GM18861 (cell line): ENCODE measurements at regions not wholly inside any gene's neighbourhood (a gene's known extent, or its start where the extent isn't known, plus 50 kb on each side); places are given as distances from the start of the nearest gene placed in this dataset.

Source experiments
- ATAC-seq: cut with Tn5 transposase; IDR thresholded peaks from one replicate; pipeline ENCODE4 v1.9.1; 2021; ENCODE audit not compliant: unreplicated experiment

DNA sequence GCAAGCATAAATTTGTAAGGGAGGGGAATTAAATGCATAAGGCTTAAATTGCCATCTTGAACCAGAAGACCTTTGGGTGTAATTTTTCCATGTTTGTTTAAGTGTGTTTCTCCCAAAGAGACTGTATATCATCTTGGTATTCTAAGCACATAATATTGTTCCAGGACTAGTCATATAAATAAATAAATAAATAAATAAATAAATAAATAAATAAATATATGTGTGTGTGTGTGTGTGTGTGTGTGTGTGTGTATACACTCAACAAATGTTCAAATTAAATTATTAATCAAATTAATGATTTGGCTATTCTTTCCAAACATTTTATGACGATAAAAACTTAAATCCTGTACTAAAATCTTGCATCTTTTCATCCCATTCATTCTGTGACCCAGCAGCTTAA is 867.8 kb upstream of the KLHL29 start:
- ATAC-seq, result no peak

DNA sequence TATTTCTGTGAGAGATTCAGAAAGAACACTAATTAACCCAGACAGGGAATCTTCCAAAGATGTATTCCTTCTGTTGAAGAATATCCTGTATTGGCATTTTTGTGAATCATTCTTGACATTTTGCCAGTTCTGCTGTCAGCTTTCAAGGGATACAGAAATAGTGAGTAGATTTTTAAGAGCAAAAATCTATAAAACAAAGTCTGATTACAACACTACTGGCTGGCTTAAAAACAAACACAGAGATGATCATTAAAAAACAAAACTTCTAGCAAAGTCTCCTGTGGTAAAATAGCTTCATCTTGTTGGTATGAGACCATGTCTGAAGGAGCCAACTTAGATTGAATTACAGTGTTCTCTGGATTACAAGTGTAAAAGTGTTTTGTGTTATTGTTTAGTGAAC is 866.3 kb upstream of the KLHL29 start:
- ATAC-seq, result no peak

DNA sequence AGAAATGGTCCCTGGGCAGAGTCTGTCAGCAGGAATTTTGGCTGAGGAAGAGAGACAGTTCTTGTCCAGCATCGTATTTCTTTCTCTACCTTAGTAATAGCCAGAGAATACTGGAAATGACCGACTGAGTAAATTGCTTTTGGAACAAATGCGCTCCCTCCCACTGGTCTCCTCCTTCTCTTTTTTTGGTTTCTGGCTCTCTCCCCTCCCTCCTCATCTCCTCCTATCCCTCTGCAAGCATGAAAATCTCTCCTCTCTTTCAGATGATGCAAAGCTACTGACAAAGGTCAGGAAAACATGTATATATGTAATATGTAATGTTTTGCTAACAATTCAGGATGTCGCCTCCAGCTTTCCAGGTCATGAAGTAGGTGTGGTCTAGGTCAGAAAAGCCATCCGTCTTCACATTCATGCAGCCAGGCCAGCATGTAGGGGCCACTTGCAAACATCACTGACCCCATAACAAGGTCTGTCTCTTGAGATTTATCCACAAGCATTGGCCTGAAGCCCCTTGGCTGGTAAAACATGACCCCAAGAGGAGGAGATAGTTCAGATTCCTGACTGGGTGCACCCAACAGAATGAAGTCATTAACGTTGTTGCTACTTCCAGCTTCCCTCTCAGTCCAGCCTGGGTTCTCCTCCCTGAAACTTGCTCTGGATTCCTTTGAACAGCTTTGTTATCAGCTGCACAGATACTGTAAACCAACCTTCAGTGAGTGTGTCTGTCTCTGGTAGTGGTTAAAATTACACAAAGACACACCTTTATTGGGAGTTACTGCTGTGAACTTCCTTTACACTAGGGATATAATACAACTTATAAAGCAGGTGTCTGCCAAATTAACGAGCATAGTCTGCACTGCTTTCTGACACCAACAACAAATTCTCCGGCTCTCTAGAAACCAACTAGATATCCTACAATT is 864.4 kb upstream of the KLHL29 start:
- no peak for ATAC-seq

DNA sequence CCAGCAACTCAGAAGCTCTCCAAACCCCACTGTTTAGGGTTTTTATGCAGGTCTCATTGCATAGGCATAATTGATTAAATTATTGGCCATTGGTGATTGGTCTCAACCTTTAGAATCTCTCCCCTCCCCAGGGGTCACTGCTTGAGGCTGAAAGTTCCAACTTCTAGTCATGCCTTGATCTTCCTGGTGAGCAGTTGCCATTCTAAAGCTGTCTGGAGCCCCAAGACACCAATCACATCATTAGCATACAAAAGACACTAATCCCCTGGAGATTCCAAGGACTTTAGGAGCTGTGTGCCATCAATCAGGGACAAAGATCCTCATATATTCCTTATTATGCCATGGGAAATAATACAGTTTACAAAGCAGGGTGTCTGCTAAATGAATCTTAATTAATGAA is 863.4 kb upstream of the KLHL29 start:
- ATAC-seq, result no peak

DNA sequence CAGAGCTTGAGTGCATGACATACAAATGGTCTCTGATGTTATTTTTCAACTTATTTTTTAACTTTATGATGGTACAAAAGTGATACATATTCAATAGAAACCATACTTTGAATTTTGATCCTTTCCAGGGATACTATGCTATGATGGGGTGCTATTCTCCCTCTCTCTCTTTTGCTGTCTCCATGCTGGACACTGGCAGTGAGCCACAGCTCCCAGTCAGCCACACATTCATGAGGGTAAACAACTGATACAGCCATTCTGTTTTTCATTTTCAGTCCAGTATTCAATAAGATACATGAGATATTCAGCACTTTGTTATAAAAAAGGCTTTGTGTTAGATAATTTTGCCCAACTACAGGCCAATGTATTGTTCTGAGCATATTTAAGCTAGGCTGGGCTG is 859.3 kb upstream of the KLHL29 start:
- no peak for ATAC-seq

DNA sequence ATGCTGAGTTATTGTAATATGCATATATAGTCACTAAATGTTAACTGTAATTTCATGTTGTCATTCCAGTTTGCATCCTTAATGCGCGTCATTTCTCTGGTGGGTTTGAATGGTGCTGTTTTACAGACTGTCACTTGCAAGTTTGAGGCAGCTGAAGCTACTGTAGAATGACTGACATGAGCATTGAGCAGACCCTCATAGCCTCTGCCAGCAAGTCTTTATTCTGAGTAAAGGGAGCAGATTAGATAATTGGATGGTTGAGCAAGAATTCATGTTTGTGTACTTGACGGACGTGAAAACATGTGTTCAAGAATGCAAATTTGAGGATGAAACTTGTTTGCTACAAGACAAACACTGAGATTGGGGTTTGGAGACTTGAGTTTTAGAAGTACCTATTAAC is 854.8 kb upstream of the KLHL29 start:
- ATAC-seq, result no peak

DNA sequence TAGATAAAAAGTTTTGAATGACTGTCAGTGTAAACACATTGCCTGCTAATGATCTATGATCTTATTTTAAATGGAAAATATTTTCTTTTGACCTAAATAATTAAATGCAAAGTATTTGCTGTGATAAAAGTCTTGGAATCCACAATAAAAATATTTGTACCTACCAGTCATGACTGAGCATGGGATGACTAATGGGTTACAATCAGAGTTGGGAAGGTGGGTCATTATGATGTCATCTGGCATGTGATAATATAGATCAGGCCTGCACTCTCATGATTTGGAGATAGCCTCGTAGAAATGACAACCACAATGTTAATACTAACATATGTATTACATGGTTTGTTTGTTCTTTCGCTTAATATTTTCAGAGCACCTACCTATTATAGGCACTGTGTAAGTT is 848.8 kb upstream of the KLHL29 start:
- no peak for ATAC-seq

DNA sequence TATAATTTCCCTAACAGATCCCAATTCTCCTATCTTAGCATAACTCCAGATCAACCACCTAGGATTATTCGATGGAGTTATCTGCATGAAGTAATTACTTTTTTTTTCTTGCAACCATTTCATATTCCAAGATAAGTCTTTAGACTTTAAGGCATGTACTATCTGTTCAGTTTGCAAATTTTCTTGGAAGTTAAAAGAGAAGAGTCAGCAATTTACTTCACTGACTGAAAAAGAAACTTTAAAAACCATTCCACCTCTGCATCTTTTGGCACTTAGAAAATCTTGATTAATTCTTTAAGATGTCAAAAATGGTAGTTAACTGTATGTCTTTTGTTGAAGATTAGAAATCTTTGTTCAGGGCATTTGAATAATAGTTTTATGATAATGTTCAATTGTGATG is 830.5 kb upstream of the KLHL29 start:
- ATAC-seq, result no peak

DNA sequence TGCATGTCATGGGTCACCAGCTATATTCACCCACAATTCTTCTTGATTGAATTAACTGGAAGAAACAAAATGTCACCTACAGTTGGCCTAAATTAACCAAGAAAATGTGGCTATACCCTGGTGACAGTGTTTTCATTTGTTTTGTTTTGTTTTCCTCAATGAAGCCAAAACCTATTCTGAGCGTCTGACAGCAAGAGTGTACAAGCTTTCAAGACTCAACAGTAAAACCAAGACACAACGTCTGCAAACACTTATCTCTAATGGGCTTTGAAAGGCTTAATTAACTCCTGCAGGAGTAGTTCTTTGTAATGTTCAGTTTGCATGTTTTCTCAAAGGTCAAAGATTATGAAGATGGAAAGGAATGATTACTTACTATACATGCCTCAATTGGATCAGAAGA is 827.6 kb upstream of the KLHL29 start:
- no peak for ATAC-seq

DNA sequence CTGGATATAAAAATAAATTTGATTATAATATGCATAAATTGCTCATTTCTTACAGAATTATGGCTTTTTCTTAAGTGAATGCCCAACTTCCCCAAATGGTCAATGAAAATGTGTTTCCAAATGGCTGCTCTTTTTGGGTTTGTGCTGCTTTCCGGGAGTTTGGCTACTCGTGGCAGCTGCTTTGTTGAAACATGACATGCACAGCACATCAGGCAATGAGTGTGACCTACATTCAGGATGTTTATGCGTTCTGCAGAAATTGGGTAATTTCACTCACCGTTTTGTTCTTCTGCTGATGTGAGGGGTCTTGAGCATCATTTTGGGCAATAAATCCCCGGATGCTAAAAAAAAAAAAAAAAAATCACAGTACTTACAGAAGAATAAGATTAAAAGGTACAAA is 825.0 kb upstream of the KLHL29 start:
- no peak for ATAC-seq

DNA sequence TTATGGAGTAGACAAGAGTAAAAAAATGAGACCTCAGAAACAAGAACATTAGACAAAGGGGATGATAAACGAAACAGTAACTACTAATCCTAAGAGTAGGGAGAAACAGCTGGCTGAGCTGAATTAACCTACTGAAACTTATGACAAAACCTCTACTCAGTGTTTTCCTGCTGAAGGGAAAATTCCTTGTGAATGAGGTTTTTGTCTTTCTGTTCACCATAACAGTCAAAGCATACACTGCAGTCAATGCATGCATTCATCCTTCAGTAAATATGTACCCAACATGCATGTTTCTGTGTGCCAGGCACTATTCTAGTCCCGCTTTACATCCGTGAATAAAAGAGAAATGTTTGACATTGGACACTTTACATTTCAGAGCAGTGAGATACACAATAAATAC is 805.6 kb upstream of the KLHL29 start:
- no peak for ATAC-seq

DNA sequence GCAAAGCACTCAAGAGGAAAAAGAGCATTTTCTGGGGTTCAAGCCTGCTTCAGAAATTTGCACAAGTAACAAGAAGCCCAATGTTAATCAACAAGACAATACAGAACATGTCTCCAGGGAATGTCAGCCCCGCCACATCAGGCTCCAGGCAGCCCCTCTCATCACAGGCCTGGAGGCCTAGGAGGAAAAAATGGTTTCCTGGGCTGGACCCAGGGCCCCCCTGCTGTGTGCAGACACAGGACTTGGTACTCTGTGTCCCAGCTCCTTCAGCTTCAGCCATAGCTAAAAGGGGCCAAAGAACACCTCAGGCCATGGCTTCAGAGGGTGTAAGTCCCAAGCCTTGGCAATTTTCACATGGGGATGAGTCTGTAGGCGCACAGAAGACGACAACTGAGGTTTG is 802.9 kb upstream of the KLHL29 start:
- ATAC-seq, result no peak

DNA sequence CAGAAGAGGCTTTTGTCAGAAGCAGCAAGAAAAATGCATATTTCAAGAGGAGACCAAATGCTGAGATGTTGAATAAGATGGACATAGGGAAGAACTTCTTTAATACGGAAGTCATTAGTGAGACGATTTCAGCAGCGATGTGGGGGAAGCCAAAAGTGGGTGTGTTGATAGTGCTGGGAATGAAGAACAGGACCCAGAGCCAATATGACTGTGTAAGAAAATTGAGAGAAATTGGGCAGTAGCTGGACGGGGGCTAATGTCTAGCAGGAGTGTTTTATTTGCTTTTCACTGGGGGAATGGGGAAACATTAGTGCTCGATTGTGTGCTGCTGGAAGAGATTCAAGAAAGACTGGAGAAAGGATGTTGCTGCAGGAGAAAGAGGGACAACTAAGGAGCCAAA is 788.7 kb upstream of the KLHL29 start:
- ATAC-seq, result no peak

DNA sequence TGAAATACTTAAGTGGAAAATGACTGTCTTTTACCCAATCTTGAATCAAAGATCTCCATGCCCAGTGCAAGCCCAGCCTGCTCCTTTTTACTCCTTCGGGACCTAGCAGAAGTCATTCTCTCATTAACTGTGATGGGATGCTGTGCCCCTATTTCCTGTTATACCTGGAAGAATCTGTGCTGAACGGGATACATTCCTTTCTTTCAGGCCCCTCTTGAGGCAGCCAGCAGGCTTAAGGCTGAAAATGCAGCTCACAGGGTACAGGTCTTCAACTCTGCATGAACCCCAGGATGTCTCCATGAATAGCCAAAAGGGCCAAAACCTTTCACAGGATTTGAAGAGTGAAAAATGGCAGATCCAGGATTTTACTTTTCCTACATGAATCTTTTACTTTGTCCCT is 784.8 kb upstream of the KLHL29 start:
- ATAC-seq, result no peak

DNA sequence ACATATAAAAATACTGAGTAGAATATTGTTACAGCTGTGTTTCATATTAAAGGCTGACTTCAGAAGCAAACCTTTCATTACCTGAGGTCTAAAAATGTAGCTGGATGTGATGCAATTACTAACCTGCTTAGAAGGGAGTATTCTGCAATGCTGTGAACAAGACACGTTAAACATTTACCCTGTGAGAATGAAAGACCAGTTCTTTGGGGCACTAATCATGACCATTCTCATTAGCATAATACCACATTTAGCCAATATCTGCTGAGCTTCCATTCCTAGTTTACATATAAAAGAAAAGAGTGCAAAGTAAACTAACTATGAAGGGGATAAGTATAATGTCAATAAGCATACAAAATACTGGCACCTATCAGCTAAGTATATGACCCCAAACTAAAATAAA is 784.0 kb upstream of the KLHL29 start:
- ATAC-seq, result no peak

DNA sequence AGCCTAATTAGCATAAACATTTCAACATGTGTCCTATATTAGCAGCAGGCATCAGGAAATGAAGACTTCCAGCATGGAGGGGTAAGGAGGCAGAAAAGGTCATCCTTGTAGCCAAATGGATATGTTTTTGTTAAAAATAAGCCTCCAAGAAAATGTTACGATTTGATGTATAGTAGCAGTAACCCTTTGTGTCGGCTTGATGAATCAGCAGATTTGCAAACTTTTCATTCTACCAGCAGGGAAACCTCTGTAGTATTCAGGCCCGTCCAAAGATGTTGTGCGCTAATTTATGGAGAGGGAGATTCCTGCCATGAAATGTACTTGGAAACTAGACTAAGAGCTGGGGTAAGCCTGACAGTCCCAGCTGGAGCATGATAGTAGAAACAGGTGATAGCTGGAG is 780.8 kb upstream of the KLHL29 start:
- ATAC-seq, result no peak

DNA sequence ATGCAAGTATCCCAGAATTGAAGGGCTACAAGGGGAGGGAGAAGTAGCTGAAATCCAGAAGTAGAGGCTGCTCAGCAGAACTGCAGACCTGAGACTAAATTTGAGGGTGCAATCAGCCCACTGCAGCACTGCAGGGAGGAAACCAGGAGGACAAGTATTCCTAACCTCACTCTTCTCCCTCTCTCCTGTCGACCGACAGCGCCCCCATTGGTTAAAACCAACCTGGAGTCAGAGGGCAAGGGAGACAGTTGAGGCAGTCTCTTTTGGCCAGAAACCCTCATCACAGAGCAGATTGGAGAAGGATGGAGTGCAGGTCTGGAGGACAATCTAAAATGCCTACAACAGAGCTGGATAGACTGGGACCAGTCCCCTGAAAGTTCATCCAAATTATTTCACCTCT is 768.9 kb upstream of the KLHL29 start:
- ATAC-seq, result no peak

DNA sequence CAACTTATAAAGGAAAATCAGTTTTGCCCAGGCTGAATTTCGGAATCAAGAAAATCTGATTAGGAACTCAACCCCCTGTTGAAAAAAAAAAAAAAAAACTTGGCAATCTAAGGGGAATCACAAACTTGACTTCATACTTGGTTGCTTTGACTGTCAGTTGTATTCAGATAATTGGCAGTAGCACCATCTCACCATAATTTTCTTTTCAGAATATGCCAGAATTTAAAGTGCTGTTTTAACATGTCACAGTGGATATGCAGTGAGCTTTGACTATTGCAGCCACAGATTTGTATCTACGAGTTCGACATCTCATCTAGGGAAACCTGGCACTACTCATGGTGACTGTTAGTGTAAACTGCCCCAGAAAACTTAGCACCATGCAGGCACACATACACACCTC is 761.4 kb upstream of the KLHL29 start:
- ATAC-seq, result no peak

DNA sequence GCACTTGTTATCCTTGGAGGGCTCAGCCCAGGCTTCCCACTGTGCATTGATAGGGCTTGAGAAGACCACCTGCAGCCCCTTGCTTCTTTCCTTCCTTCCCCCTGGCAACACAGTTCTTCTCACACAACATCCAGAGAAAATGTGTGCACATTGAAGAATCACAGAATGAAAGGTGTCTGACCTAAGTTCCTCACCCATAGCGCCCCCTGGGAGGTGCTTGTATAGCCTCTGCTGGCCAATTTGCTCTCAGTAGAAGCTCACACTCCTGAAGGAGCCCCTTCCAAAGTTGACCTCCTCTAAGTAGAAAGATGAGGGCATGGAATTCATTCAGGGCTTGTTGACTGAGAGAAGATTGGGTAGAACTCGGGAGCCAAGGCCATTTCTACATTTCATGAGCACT is 758.4 kb upstream of the KLHL29 start:
- no peak for ATAC-seq

DNA sequence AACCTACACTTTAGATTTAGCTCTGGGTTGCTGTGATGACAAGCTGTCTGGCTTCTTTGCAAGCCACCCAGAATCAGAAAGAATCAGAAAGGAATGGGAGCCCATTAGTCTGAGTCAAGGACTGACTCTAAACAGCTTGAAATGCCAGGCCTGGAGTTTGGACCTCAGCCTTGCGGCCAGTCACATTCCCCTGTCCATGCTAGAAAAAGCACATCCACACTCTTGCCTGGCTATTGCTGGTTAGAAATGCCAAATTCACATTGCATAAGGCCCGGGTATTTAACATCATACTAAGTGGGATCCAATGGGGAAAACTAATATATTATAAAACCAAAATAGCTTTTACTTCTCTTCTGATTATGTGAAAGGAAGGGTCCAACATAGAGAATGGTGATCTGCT is 756.8 kb upstream of the KLHL29 start:
- ATAC-seq, result no peak

DNA sequence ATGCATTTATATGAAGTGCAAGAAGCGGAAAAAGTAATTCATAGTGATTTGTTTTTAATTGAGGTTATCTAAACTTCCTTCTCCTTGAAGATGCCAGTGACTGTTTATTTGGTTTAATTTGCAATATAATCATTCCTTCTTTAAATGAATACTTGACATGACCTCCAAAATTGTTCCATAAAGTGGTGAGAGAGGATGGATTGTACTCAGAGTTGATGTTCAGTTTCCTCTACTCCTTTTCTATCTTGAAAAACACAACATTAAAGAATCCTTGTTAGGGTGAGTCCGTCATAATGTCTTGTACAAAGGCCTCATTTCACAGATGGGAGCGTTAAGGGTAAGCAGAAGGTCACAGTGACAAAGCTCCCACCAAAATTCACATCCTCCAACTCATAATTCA is 756.1 kb upstream of the KLHL29 start:
- ATAC-seq, result no peak

DNA sequence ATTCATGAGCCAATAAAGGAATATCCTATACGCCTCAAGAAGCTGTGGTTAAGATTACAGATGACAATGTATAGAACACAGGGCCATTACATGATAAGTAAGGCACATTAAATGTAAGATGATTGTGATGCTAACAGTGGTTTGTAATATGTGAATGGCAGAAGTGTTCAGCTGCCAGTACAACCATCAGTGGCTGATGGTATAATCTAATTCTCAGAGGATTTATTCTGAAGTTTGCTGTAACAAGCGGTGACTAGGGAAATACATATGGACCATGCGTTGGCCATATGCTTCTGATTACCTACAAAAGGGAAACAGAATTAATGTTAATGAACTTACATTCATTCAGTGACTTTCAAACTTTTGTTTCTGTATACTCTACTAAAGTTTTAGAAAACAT is 750.8 kb upstream of the KLHL29 start:
- no peak for ATAC-seq

DNA sequence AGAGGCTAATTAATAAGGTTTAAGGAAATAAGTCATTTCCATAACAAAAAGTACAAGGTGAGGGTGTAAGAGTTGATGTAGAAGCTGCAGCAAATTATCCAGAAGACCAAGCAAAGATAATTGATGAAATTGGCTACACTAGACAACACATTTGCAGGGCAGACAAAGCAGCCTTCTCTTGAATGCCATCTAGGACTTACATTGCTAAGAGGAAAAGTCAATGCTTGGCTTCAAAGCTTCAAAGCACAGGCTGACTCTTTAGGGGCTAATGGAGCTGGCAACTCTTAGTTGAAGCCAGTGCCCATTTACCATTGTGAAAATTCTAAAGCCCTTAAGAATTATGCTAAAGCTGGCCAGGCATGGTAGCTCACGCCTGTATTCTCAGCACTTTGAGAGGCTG is 728.6 kb upstream of the KLHL29 start:
- ATAC-seq, result no peak
